ENCODE measurements at regions not wholly inside any gene's neighbourhood (a gene's known extent, or its start where the extent isn't known, plus 50 kb on each side); places are given as distances from the start of the nearest gene placed in this dataset.

DNA sequence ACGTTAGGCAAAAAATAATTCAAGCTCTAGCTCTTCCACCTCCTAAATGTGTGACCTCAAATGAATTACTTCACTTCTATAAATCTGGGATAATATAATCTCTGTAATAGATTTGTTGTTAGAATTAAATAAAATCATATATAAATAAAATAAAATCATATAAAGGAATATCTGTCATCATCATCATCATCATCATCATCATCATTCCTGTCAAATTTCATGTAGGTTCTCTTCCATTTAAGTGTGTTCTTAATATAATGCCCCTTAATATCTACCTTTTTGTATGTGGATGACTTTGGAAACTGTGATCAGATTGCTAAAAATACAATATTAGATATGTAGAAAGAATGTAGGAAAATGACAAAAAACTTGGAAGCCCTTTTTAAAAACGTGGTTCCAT is 621.0 kb downstream of the ADGRL2 start:
- WGBS (ENCODE audit: insufficient coverage), result no CpG with 5 or more reads among the region's 2 CpGs
- H3K27ac Mint-ChIP-seq, result no peak overlapping the region
- no peaks in the 10 kb centered on the region for H3K4me1 Mint-ChIP-seq

DNA sequence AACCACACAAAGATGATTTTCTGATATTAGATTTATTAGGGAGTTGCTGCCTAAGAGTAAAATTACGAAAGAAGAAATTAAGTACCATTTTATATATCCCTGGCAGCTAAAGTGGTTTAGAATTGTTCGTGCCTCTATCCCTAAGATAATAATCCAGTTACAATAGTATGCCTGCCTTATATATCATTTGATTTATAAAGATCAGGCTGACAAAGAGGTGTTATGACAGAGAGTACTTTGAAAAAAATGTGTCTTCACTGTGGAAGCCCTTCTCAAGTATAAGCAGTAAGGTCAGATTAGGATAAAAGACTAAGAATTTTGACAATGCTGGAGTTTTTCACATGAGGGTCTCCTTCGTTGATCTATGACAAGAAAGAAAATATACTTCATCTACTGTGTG is 619.9 kb downstream of the ADGRL2 start:
- H3K36me3 Mint-ChIP-seq, result no peaks in the 10 kb centered on the region
- H3K27ac Mint-ChIP-seq, result no peak overlapping the region
- ChIA-PET POLR2A (no interaction called here), CTCF (interaction anchor here in 1 of 2 donors (0.7 kb wide), 1 partner anchor 84 kb away, joined by 3 read pairs; no protein-coding TSS in a partner anchor)
- H3K36me3 ChIP-seq (ENCODE audit: control insufficient read depth in 2 of 2, extremely low read depth in 1 of 2, insufficient read depth in 1 of 2, low read length in 1 of 2), result no peaks in the 10 kb centered on the region
- H3K4me1 Mint-ChIP-seq, result no peaks in the 10 kb centered on the region
- ATAC-seq (replicated peaks in 1 of 4) (no peak), DNase-seq (no peak)
- no peaks in the 10 kb centered on the region for H3K27me3 ChIP-seq (replicated peaks in 1 of 2; ENCODE audit: control insufficient read depth in 2 of 2, extremely low read depth in 1 of 2, insufficient read depth in 2 of 2, low read length in 1 of 2)
- H3K9me3 ChIP-seq, result no peaks in the 10 kb centered on the region
- WGBS (ENCODE audit: insufficient coverage), result no CpG with 5 or more reads among the region's 3 CpGs
- H3K27me3 Mint-ChIP-seq, result no peaks in the 10 kb centered on the region
- H3K4me3 ChIP-seq (ENCODE audit: control insufficient read depth in 1 of 2, extremely low read depth in 1 of 2, low read length in 1 of 2), result no peak overlapping the region
- peaks cover 0 to 10% (median 0%) of the 10 kb centered on the region in 3 donors for H3K9me3 Mint-ChIP-seq
- no peak overlapping the region for H3K27ac ChIP-seq (ENCODE audit: low read length)
- H3K4me3 Mint-ChIP-seq, result no peak overlapping the region
- no peaks in the 10 kb centered on the region for H3K4me1 ChIP-seq (ENCODE audit: control insufficient read depth in 1 of 2, extremely low read depth in 1 of 2, insufficient read depth in 2 of 2, low read length in 2 of 2)

More for the DNA sequence above, 621.0 kb downstream of the ADGRL2 start:
- H3K27me3 Mint-ChIP-seq, result no peaks in the 10 kb centered on the region
- Histone ChIP-seq H3K9me3 (no peaks in the 10 kb centered on the region), H3K27ac (ENCODE audit: low read length) (no peak overlapping the region), H3K4me3 (ENCODE audit: control insufficient read depth in 1 of 2, extremely low read depth in 1 of 2, low read length in 1 of 2) (no peak overlapping the region), H3K36me3 (ENCODE audit: control insufficient read depth in 2 of 2, extremely low read depth in 1 of 2, insufficient read depth in 1 of 2, low read length in 1 of 2) (no peaks in the 10 kb centered on the region), H3K4me1 (ENCODE audit: control insufficient read depth in 1 of 2, extremely low read depth in 1 of 2, insufficient read depth in 2 of 2, low read length in 2 of 2) (no peaks in the 10 kb centered on the region), H3K27me3 (replicated peaks in 1 of 2; ENCODE audit: control insufficient read depth in 2 of 2, extremely low read depth in 1 of 2, insufficient read depth in 2 of 2, low read length in 1 of 2) (no peaks in the 10 kb centered on the region)
- H3K9me3 Mint-ChIP-seq, result peaks cover 0 to 10% (median 0%) of the 10 kb centered on the region in 3 donors
- POLR2A ChIA-PET, result no interaction called here
- no peak overlapping the region for H3K4me3 Mint-ChIP-seq
- CTCF ChIA-PET, result no interaction called here
- ATAC-seq (replicated peaks in 1 of 4), result no peak
- DNase-seq, result no peak
- no peaks in the 10 kb centered on the region for H3K36me3 Mint-ChIP-seq

DNA sequence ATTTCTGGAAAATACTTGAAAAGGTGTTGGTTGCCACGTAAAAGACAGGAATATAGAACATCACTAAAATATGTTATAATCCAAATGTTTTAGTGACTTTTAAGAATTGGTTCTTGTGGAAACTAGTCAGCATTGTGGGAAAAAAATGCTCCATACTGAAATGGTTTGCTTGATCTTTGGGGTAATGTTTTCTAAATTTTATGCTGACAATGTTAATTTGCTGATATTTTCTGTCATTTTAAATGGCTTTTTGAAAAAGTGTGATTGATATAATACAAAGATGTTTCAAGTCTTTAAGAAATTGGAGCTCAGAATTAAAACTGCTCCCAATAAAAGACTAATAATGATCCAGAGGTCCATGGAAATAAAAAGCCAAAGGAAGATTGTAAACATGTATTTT is 610.9 kb downstream of the ADGRL2 start:
- Histone ChIP-seq H3K9me3 (no peaks in the 10 kb centered on the region), H3K36me3 (ENCODE audit: control insufficient read depth in 2 of 2, extremely low read depth in 1 of 2, insufficient read depth in 1 of 2, low read length in 1 of 2) (no peaks in the 10 kb centered on the region), H3K4me3 (ENCODE audit: control insufficient read depth in 1 of 2, extremely low read depth in 1 of 2, low read length in 1 of 2) (no peak overlapping the region), H3K4me1 (ENCODE audit: control insufficient read depth in 1 of 2, extremely low read depth in 1 of 2, insufficient read depth in 2 of 2, low read length in 2 of 2) (no peaks in the 10 kb centered on the region), H3K27me3 (replicated peaks in 1 of 2; ENCODE audit: control insufficient read depth in 2 of 2, extremely low read depth in 1 of 2, insufficient read depth in 2 of 2, low read length in 1 of 2) (no peaks in the 10 kb centered on the region), H3K27ac (ENCODE audit: low read length) (no peak overlapping the region)
- peaks cover 0 to 2% (median 0%) of the 10 kb centered on the region in 3 donors for H3K9me3 Mint-ChIP-seq
- H3K4me1 Mint-ChIP-seq, result no peaks in the 10 kb centered on the region
- H3K27me3 Mint-ChIP-seq, result no peaks in the 10 kb centered on the region
- no peaks in the 10 kb centered on the region for H3K36me3 Mint-ChIP-seq
- H3K27ac Mint-ChIP-seq, result no peak overlapping the region
- no peak overlapping the region for H3K4me3 Mint-ChIP-seq
- DNase-seq (no peak), ATAC-seq (replicated peaks in 1 of 4) (no peak)
- ChIA-PET CTCF (no interaction called here), POLR2A (no interaction called here)
- no CpG with 5 or more reads among the region's 1 CpG for WGBS (ENCODE audit: insufficient coverage)

DNA sequence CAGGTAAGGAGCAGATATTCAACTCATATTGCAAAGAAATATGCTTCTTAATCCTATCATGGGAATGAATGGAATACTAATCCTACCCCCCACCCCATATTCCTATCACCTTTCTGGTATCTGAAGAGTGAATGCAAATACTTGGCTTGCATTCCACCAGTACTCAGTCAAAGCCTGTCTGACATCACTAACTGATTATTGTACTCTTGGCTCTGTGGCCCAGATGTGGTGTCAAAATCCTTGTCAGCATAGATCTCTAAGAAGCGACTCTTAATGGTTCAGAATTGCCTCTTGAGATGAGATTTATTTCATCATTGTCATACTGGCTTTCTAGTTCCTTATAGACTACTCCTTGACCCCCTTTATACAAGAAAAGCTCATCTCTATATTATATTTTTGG is 604.6 kb downstream of the ADGRL2 start:
- no peaks in the 10 kb centered on the region for H3K9me3 ChIP-seq
- no peaks in the 10 kb centered on the region for H3K36me3 ChIP-seq (ENCODE audit: control insufficient read depth in 2 of 2, extremely low read depth in 1 of 2, insufficient read depth in 1 of 2, low read length in 1 of 2)
- Mint-ChIP-seq H3K27me3 (no peaks in the 10 kb centered on the region), H3K36me3 (no peaks in the 10 kb centered on the region), H3K27ac (no peak overlapping the region), H3K4me1 (no peaks in the 10 kb centered on the region), H3K4me3 (no peak overlapping the region), H3K9me3 (peaks cover 0 to 10% (median 0%) of the 10 kb centered on the region in 3 donors)
- ChIA-PET CTCF (no interaction called here), POLR2A (no interaction called here)
- H3K27ac ChIP-seq (ENCODE audit: low read length), result no peak overlapping the region
- H3K27me3 ChIP-seq (replicated peaks in 1 of 2; ENCODE audit: control insufficient read depth in 2 of 2, extremely low read depth in 1 of 2, insufficient read depth in 2 of 2, low read length in 1 of 2), result no peaks in the 10 kb centered on the region
- no CpG with 5 or more reads among the region's 1 CpG for WGBS (ENCODE audit: insufficient coverage)
- no peak overlapping the region for H3K4me3 ChIP-seq (ENCODE audit: control insufficient read depth in 1 of 2, extremely low read depth in 1 of 2, low read length in 1 of 2)
- no peaks in the 10 kb centered on the region for H3K4me1 ChIP-seq (ENCODE audit: control insufficient read depth in 1 of 2, extremely low read depth in 1 of 2, insufficient read depth in 2 of 2, low read length in 2 of 2)
- DNase-seq (no peak), ATAC-seq (replicated peaks in 1 of 4) (no peak)

DNA sequence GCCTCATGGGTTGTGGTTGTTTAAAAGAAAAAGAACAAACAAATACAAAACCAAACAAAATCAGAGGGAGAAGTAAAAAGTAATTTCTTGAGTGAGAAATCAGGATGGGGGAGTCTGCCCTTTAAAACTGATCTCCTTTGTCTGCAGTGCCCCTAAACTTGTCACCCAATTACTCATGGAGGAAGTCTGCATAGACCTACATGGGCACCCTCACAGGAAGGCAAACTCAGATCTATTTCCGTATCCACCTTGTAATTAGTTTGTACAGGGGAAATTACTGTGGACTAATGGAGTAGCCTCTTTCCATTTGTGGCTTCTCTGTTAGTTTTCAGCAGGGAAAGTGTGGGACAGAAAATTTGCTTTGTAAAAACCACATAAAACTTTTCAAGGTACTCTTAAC is 600.4 kb downstream of the ADGRL2 start:
- no peak for ATAC-seq (replicated peaks in 1 of 4)
- Mint-ChIP-seq H3K4me3 (no peak overlapping the region), H3K27ac (no peak overlapping the region), H3K4me1 (no peaks in the 10 kb centered on the region), H3K27me3 (no peaks in the 10 kb centered on the region), H3K36me3 (no peaks in the 10 kb centered on the region), H3K9me3 (peaks cover 2 to 7% (median 4%) of the 10 kb centered on the region in 3 donors)
- POLR2A ChIA-PET, result no interaction called here
- no CpG with 5 or more reads among the region's 1 CpG for WGBS (ENCODE audit: insufficient coverage)
- no peaks in the 10 kb centered on the region for H3K9me3 ChIP-seq
- no peak overlapping the region for H3K27ac ChIP-seq (ENCODE audit: low read length)
- H3K4me1 ChIP-seq (ENCODE audit: control insufficient read depth in 1 of 2, extremely low read depth in 1 of 2, insufficient read depth in 2 of 2, low read length in 2 of 2), result no peaks in the 10 kb centered on the region
- no peaks in the 10 kb centered on the region for H3K27me3 ChIP-seq (replicated peaks in 1 of 2; ENCODE audit: control insufficient read depth in 2 of 2, extremely low read depth in 1 of 2, insufficient read depth in 2 of 2, low read length in 1 of 2)
- no peak for DNase-seq
- CTCF ChIA-PET, result no interaction called here
- no peak overlapping the region for H3K4me3 ChIP-seq (ENCODE audit: control insufficient read depth in 1 of 2, extremely low read depth in 1 of 2, low read length in 1 of 2)
- H3K36me3 ChIP-seq (ENCODE audit: control insufficient read depth in 2 of 2, extremely low read depth in 1 of 2, insufficient read depth in 1 of 2, low read length in 1 of 2), result no peaks in the 10 kb centered on the region

DNA sequence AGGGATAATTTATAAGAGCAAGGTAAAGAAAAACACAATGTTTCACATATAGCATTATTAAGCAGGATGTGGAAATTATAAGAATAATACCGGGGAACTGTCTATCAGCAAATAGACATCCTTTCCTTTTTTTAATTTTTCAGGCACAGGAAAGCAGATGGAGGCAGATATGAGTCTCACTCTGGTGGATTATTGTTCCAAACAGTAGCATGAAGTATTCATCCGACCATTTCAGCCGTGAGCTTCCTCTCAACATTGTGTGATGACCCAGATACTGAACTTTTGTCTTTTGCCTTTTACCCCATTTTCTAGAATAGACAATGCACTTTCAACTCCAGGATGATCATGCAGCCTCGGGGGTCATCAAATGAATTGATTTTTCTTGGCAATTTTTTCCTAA is 599.8 kb downstream of the ADGRL2 start:
- POLR2A ChIA-PET, result no interaction called here
- no peaks in the 10 kb centered on the region for H3K27me3 ChIP-seq (replicated peaks in 1 of 2; ENCODE audit: control insufficient read depth in 2 of 2, extremely low read depth in 1 of 2, insufficient read depth in 2 of 2, low read length in 1 of 2)
- H3K4me1 Mint-ChIP-seq, result no peaks in the 10 kb centered on the region
- no peak overlapping the region for H3K27ac Mint-ChIP-seq
- H3K4me3 Mint-ChIP-seq, result no peak overlapping the region
- H3K9me3 Mint-ChIP-seq, result peaks cover 2 to 4% (median 3%) of the 10 kb centered on the region in 3 donors
- 72% methylated on average over 3 of the region's 4 CpGs for WGBS (ENCODE audit: insufficient coverage)
- H3K36me3 Mint-ChIP-seq, result no peaks in the 10 kb centered on the region
- no peaks in the 10 kb centered on the region for H3K9me3 ChIP-seq
- no peaks in the 10 kb centered on the region for H3K27me3 Mint-ChIP-seq
- no peak for DNase-seq
- H3K4me3 ChIP-seq (ENCODE audit: control insufficient read depth in 1 of 2, extremely low read depth in 1 of 2, low read length in 1 of 2), result no peak overlapping the region
- CTCF ChIA-PET, result no interaction called here
- H3K27ac ChIP-seq (ENCODE audit: low read length), result no peak overlapping the region
- H3K36me3 ChIP-seq (ENCODE audit: control insufficient read depth in 2 of 2, extremely low read depth in 1 of 2, insufficient read depth in 1 of 2, low read length in 1 of 2), result no peaks in the 10 kb centered on the region
- no peaks in the 10 kb centered on the region for H3K4me1 ChIP-seq (ENCODE audit: control insufficient read depth in 1 of 2, extremely low read depth in 1 of 2, insufficient read depth in 2 of 2, low read length in 2 of 2)
- no peak for ATAC-seq (replicated peaks in 1 of 4)

DNA sequence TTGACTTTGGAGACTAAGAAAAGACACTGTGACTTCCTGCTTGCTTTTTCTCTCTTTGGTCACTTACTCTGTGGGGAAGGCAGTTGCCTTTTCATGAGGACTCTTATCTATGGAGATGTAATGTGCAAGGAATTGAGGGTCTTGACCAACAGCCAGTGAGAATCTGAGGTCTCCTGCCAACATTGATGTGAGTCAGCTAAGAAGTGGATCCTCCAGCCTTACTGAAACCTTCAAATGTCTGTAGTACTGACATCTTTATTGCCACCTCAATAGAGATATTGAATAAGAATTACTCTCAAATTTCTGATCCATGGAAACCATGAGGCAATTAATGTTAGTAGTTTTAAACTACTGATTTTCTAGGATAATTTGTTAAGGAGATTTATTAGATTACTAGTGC is 598.4 kb downstream of the ADGRL2 start:
- no peaks in the 10 kb centered on the region for H3K27me3 Mint-ChIP-seq
- Histone ChIP-seq H3K9me3 (no peaks in the 10 kb centered on the region), H3K36me3 (ENCODE audit: control insufficient read depth in 2 of 2, extremely low read depth in 1 of 2, insufficient read depth in 1 of 2, low read length in 1 of 2) (no peaks in the 10 kb centered on the region), H3K4me3 (ENCODE audit: control insufficient read depth in 1 of 2, extremely low read depth in 1 of 2, low read length in 1 of 2) (no peak overlapping the region), H3K27me3 (replicated peaks in 1 of 2; ENCODE audit: control insufficient read depth in 2 of 2, extremely low read depth in 1 of 2, insufficient read depth in 2 of 2, low read length in 1 of 2) (no peaks in the 10 kb centered on the region), H3K27ac (ENCODE audit: low read length) (no peak overlapping the region), H3K4me1 (ENCODE audit: control insufficient read depth in 1 of 2, extremely low read depth in 1 of 2, insufficient read depth in 2 of 2, low read length in 2 of 2) (no peaks in the 10 kb centered on the region)
- DNase-seq (no peak), ATAC-seq (replicated peaks in 1 of 4) (no peak)
- POLR2A ChIA-PET, result no interaction called here
- H3K27ac Mint-ChIP-seq, result no peak overlapping the region
- H3K9me3 Mint-ChIP-seq, result peaks cover 2 to 4% (median 3%) of the 10 kb centered on the region in 3 donors
- H3K36me3 Mint-ChIP-seq, result no peaks in the 10 kb centered on the region
- H3K4me1 Mint-ChIP-seq, result no peaks in the 10 kb centered on the region
- CTCF ChIA-PET, result no interaction called here
- no peak overlapping the region for H3K4me3 Mint-ChIP-seq

Data from T-cell (primary cell).